GM12878 (cell line): ENCODE measurements at regions not wholly inside any gene's neighbourhood (a gene's known extent, or its start where the extent isn't known, plus 50 kb on each side); places are given as distances from the start of the nearest gene placed in this dataset.

Source experiments
- ATAC-seq: fragments of 200-7000 bp; cut with Tn5 transposase; 3 replicates; pipeline ENCODE4 v1.9.1; 2020; ENCODE audit warnings: mild to moderate bottlenecking, moderate library complexity
- BruUV-seq: library from RNA; stranded (reverse); fragments of 400-500 nt; replicated peaks from 2 replicates; lab custom pipeline; 2021; lab: Mats Ljungman, UMichigan
- CTCF ChIA-PET: fragments of 300-600 bp; sonication (Branson Sonifier 250); formaldehyde crosslinking; extraction: SDS; loops from one replicate; lab custom pipeline; 2021; ENCODE audit warnings: inconsistent platforms; lab: Yijun Ruan, JAX
- POLR2A ChIA-PET: fragments of 350-600 bp; formaldehyde crosslinking; extraction: SDS; loops from one replicate; lab custom pipeline; 2021; ENCODE audit warnings: inconsistent platforms; lab: Charles Lee
- RAD21 ChIA-PET: fragments of 300-600 bp; sonication (Branson Sonifier 250); formaldehyde crosslinking; loops from one replicate; lab custom pipeline; 2023; ENCODE audit warnings: antibody characterized with exemption; ENCODE audit not compliant: unreplicated experiment; lab: Charles Lee
- SMC1A ChIA-PET: fragments of 300-600 bp; sonication (Branson Sonifier 250); formaldehyde crosslinking; loops from one replicate; lab custom pipeline; 2023; ENCODE audit not compliant: unreplicated experiment, uncharacterized antibody; lab: Charles Lee
- DNase-seq: peaks from one replicate; pipeline ENCODE4 v3.0.0-alpha.2; 2011; ENCODE audit warnings: low read depth, low spot score
- FAIRE-seq: peaks from 3 replicates; lab custom pipeline; 2011; peaks lifted over from hg19 to GRCh38; lab: Jason Lieb, UNC
- H2AFZ ChIP-seq: 2 replicates; pipeline ENCODE4 v1.6.0; 2011; ENCODE audit warnings: low read depth, low read length, control low read depth; ENCODE audit not compliant: control insufficient read depth
- H3K27ac ChIP-seq: 2 replicates; pipeline ENCODE4 v1.5.1; 2011; ENCODE audit warnings: control low read depth; ENCODE audit not compliant: control insufficient read depth, insufficient read depth
- H3K27me3 ChIP-seq, 2 experiments: replicated peaks in 1 of 2; 2 replicates each; pipeline versions ENCODE4 v1.6.0 to v1.6.1; 2011; ENCODE audit warnings: low read length in 1 of 2; ENCODE audit not compliant: control insufficient read depth in 2 of 2, insufficient read depth in 2 of 2
- H3K36me3 ChIP-seq, 2 experiments: 2 replicates each; pipeline ENCODE4 v1.5.1; 2011; ENCODE audit warnings: low read length in 1 of 2; ENCODE audit not compliant: control insufficient read depth in 2 of 2, insufficient read depth in 2 of 2
- H3K4me1 ChIP-seq: 2 replicates; pipeline ENCODE4 v1.6.1; 2011; ENCODE audit warnings: mild to moderate bottlenecking, low read length, moderate library complexity, mixed read lengths; ENCODE audit not compliant: control insufficient read depth, insufficient read depth
- H3K4me2 ChIP-seq: 2 replicates; pipeline ENCODE4 v1.6.0; 2011; ENCODE audit warnings: control low read depth; ENCODE audit not compliant: control insufficient read depth, insufficient read depth
- H3K4me3 ChIP-seq: fragments of 200-600 bp; sonication (generic); 2 replicates; pipeline ENCODE4 v1.5.1; 2016
- H3K79me2 ChIP-seq: 2 replicates; pipeline ENCODE4 v1.6.0; 2011; ENCODE audit warnings: low read length; ENCODE audit not compliant: control insufficient read depth, insufficient read depth
- H3K9ac ChIP-seq: 2 replicates; pipeline ENCODE4 v1.8.0; 2011; ENCODE audit warnings: low read length, control low read depth, mixed read lengths; ENCODE audit not compliant: control insufficient read depth, insufficient read depth
- H3K9me3 ChIP-seq: replicated peaks from 3 replicates; pipeline ENCODE4 v1.5.1; 2011; ENCODE audit warnings: mild to moderate bottlenecking, low read length; ENCODE audit not compliant: control insufficient read depth, insufficient read depth
- H4K20me1 ChIP-seq: 2 replicates; pipeline ENCODE4 v1.6.0; 2011; ENCODE audit not compliant: control insufficient read depth, insufficient read depth
- CBX3 ChIP-seq: fragments of 200-600 bp; sonication (generic); IDR thresholded peaks from 2 replicates; pipeline ENCODE4 v1.6.1; 2016; ENCODE audit warnings: low read depth, borderline replicate concordance
- CEBPZ ChIP-seq: fragments of 150-350 bp; IDR thresholded peaks from 2 replicates; pipeline ENCODE4 v1.6.1; 2016; ENCODE audit warnings: low read depth, low read length
- CREB1 ChIP-seq: IDR thresholded peaks from 2 replicates; pipeline ENCODE4 v1.6.1; 2012; ENCODE audit warnings: low read depth, mild to moderate bottlenecking, inconsistent platforms
- EZH2 ChIP-seq: IDR thresholded peaks from 2 replicates; pipeline ENCODE4 v1.6.1; 2012; ENCODE audit warnings: low read depth, mild to moderate bottlenecking, control low read depth, inconsistent platforms, low read length, borderline replicate concordance; ENCODE audit not compliant: control insufficient read depth
- HDGF ChIP-seq: fragments of 450-650 bp; IDR thresholded peaks from 2 replicates; pipeline ENCODE4 v1.6.1; 2016; ENCODE audit warnings: antibody characterized with exemption
- KDM1A ChIP-seq: fragments of 200-600 bp; sonication (generic); IDR thresholded peaks from 2 replicates; pipeline ENCODE4 v1.6.1; 2016; ENCODE audit warnings: borderline replicate concordance
- MEF2A ChIP-seq: IDR thresholded peaks from 2 replicates; pipeline ENCODE4 v1.6.1; 2011; ENCODE audit warnings: low read depth, mild to moderate bottlenecking, low read length, moderate library complexity; ENCODE audit not compliant: insufficient read depth
- MYC ChIP-seq: IDR thresholded peaks from 2 replicates; pipeline ENCODE4 v1.6.1; 2011; ENCODE audit warnings: mild to moderate bottlenecking, low read length, moderate library complexity, inconsistent platforms; ENCODE audit not compliant: insufficient read depth, insufficient replicate concordance, insufficient read length, severe bottlenecking
- PAX8 ChIP-seq: fragments of 450-650 bp; IDR thresholded peaks from 2 replicates; pipeline ENCODE4 v1.6.1; 2017; ENCODE audit warnings: mild to moderate bottlenecking, moderate library complexity
- TARDBP ChIP-seq: IDR thresholded peaks from 2 replicates; pipeline ENCODE4 v1.6.1; 2016; ENCODE audit warnings: borderline replicate concordance
- TCF12 ChIP-seq: IDR thresholded peaks from 2 replicates; pipeline ENCODE4 v1.6.1; 2011; ENCODE audit warnings: low read depth, mild to moderate bottlenecking, low read length
- ZBED1 ChIP-seq: IDR thresholded peaks from 2 replicates; pipeline ENCODE4 v1.6.1; 2016; ENCODE audit warnings: borderline replicate concordance
- WGBS: methylation state at CpG from one replicate; pipeline ENCODE4 v1.1.6; 2016; ENCODE audit warnings: low lambda C conversion rate; ENCODE audit not compliant: insufficient replicate concordance, insufficient coverage; ENCODE audit errors: missing lambda C conversion rate; 5-methylcytosine and 5-hydroxymethylcytosine counted together
- in situ Hi-C: fragments of 300-500 bp; cut with MboI; formaldehyde crosslinking; loops from 9 replicates; pipeline ENCODE4 v1.14.3; 2018; ENCODE audit warnings: mixed read lengths
- intact Hi-C: fragments of 100-400 bp; cut with micrococcal nuclease; formaldehyde crosslinking; loops from one replicate; pipeline ENCODE4 v1.14.2; 2022; ENCODE audit not compliant: unreplicated experiment

GRCh38 chr4:65139998-65140397 is 530.3 kb downstream of the EPHA5 start:
- no TSS peak for BruUV-seq
- no peaks in the 10 kb centered on the region for H3K4me1 ChIP-seq
- H3K79me2 ChIP-seq, result no peaks in the 10 kb centered on the region
- H3K36me3 ChIP-seq, result no peaks in the 10 kb centered on the region
- TF ChIP-seq MEF2A (no peak), TCF12 (no peak), ZBED1 (no peak), MYC (no peak), CBX3 (no peak), KDM1A (no peak), PAX8 (no peak), CEBPZ (no peak), EZH2 (no peak), TARDBP (no peak), HDGF (no peak), CREB1 (no peak)
- intact Hi-C loops (no loop called here), in situ Hi-C loops (no loop called here)
- FAIRE-seq, result no peak
- H3K4me3 ChIP-seq, result no peak overlapping the region
- CTCF ChIA-PET, result no interaction called here
- H3K27ac ChIP-seq, result no peak overlapping the region
- SMC1A ChIA-PET, result no interaction called here
- H3K9ac ChIP-seq, result no peak overlapping the region
- no peak for DNase-seq
- WGBS, result 0% methylated on average over 1 of the region's 1 CpG
- H4K20me1 ChIP-seq, result no peaks in the 10 kb centered on the region
- POLR2A ChIA-PET, result no interaction called here
- H3K4me2 ChIP-seq, result no peak overlapping the region
- no peak for ATAC-seq
- H3K9me3 ChIP-seq, result no peaks in the 10 kb centered on the region; the same call in 2 of the 3 replicates
- RAD21 ChIA-PET, result no interaction called here
- no peak overlapping the region for H2AFZ ChIP-seq
- H3K27me3 ChIP-seq, result no peaks in the 10 kb centered on the region
